Testis (tissue), 2 donors: ENCODE measurements at regions not wholly inside any gene's neighbourhood (a gene's known extent, or its start where the extent isn't known, plus 50 kb on each side); places are given as distances from the start of the nearest gene placed in this dataset.

Source experiments
- POLR2A ChIP-seq: fragments of 450-650 bp; IDR thresholded peaks from one replicate; pipeline ENCODE4 v1.6.1; 2017; ENCODE audit warnings: antibody characterized with exemption, mild to moderate bottlenecking, moderate library complexity
- TF ChIP-seq, protein P1 (sequence below), 3 experiments: fragments of 450-650 bp in 2 of 3; fragments of 200-600 bp in 1 of 3; sonication (generic) in 1 of 3; IDR thresholded peaks; one replicate each; pipeline ENCODE4 v1.5.1; 2016 to 2019; ENCODE audit warnings: antibody characterized with exemption in 3 of 3, mild to moderate bottlenecking in 2 of 3, moderate library complexity in 1 of 3

DNA sequence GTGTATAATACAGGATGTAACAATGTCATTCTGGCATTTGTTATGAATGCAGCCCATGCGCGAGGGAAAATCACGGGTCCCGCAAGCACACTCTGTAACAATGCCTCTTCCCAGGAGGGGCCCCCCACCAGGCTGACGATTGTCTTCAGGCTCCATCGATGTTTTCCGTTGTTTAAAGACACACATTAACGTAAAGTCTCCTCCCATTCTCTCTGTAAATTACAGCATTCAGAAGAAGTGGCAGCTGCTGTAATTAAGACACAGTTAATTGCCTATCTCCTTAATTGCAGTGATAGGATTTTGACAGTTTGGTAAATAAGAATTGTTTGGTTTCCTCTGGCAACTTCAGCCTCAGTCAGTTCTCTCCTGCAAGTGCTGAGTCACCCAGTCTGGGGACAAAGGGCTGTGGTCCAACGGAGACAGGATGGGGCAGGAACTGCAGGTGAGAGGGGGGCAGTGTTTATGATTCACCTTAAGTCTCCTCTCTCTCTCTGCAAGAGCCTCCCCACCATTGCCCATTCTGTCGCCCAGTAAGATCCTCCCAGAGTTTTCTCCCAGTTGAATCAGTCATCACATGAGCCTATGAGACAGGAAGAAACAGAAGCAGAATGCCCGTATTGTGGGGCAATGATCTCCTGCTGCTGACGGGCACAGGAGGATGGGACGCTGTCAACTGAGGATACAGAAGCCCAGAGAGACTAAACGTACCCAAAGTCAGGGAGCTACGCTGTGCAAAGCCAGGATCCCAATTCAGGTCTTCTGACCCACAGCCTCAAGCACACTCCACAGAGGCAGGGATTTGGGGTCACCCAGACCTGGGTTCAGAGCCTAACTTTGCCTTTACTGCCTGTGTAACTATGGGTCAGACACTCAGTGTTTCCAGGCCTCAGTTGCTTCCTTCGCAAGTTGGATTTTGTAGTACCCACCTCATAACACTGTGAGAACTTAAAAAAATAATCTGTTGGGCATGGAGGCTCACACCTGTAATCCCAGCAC lies 110.0 kb downstream of the ADSS2 start:
- TF ChIP-seq, protein P1, sequence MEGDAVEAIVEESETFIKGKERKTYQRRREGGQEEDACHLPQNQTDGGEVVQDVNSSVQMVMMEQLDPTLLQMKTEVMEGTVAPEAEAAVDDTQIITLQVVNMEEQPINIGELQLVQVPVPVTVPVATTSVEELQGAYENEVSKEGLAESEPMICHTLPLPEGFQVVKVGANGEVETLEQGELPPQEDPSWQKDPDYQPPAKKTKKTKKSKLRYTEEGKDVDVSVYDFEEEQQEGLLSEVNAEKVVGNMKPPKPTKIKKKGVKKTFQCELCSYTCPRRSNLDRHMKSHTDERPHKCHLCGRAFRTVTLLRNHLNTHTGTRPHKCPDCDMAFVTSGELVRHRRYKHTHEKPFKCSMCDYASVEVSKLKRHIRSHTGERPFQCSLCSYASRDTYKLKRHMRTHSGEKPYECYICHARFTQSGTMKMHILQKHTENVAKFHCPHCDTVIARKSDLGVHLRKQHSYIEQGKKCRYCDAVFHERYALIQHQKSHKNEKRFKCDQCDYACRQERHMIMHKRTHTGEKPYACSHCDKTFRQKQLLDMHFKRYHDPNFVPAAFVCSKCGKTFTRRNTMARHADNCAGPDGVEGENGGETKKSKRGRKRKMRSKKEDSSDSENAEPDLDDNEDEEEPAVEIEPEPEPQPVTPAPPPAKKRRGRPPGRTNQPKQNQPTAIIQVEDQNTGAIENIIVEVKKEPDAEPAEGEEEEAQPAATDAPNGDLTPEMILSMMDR (IDR thresholded peaks at IDR 0.05), result no peak
- TF ChIP-seq POLR2A, result no peak
